SK-N-SH (cell line): ENCODE measurements at regions not wholly inside any gene's neighbourhood (a gene's known extent, or its start where the extent isn't known, plus 50 kb on each side); places are given as distances from the start of the nearest gene placed in this dataset.

Experiments used
- CTCF ChIP-seq: fragments of 200-600 bp; sonication (generic); IDR thresholded peaks from 2 replicates; pipeline ENCODE4 v1.6.1; 2017; ENCODE audit warnings: antibody characterized with exemption, mild to moderate bottlenecking, moderate library complexity
- ELF1 ChIP-seq: IDR thresholded peaks from 2 replicates; pipeline ENCODE4 v1.4.0; 2012
- POLR2AphosphoS5 ChIP-seq: IDR thresholded peaks from 2 replicates; pipeline ENCODE4 v1.6.1; 2012; ENCODE audit warnings: low read depth, low read length
- RXRA ChIP-seq: IDR thresholded peaks from 2 replicates; pipeline ENCODE4 v1.4.0; 2012; ENCODE audit warnings: low read depth, mild to moderate bottlenecking, borderline replicate concordance

GRCh38 chr18:56086176-56086575, 498.2 kb upstream of the TCF4 start:
- TF ChIP-seq POLR2AphosphoS5 (no peak), CTCF (no peak), ELF1 (no peak), RXRA (no peak)
